ENCODE measurements at regions not wholly inside any gene's neighbourhood (a gene's known extent, or its start where the extent isn't known, plus 50 kb on each side); places are given as distances from the start of the nearest gene placed in this dataset.

- TF ChIP-seq, protein P1, sequence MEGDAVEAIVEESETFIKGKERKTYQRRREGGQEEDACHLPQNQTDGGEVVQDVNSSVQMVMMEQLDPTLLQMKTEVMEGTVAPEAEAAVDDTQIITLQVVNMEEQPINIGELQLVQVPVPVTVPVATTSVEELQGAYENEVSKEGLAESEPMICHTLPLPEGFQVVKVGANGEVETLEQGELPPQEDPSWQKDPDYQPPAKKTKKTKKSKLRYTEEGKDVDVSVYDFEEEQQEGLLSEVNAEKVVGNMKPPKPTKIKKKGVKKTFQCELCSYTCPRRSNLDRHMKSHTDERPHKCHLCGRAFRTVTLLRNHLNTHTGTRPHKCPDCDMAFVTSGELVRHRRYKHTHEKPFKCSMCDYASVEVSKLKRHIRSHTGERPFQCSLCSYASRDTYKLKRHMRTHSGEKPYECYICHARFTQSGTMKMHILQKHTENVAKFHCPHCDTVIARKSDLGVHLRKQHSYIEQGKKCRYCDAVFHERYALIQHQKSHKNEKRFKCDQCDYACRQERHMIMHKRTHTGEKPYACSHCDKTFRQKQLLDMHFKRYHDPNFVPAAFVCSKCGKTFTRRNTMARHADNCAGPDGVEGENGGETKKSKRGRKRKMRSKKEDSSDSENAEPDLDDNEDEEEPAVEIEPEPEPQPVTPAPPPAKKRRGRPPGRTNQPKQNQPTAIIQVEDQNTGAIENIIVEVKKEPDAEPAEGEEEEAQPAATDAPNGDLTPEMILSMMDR (IDR thresholded peaks at IDR 0.05): no peak
- TF ChIP-seq POLR2A (IDR thresholded peaks at IDR 0.05) (no peak), EP300 (IDR thresholded peaks at IDR 0.05) (no peak)
These were observed 65.6 kb upstream of the NPAS1 start for GRCh38 chr19:46953955-46954501.
